ENCODE measurements at regions not wholly inside any gene's neighbourhood (a gene's known extent, or its start where the extent isn't known, plus 50 kb on each side); places are given as distances from the start of the nearest gene placed in this dataset.

- DNase-seq = no peak
Measured at GRCh38 chr14:28052251-28052650, 714.3 kb upstream of the FOXG1 start.

- DNase-seq = no peak
Measured at GRCh38 chr14:28055008-28055407, 711.6 kb upstream of the FOXG1 start.

- no peak for DNase-seq
Measured at GRCh38 chr14:28057359-28058296, 709.0 kb upstream of the FOXG1 start.

- no peak for DNase-seq
Measured at GRCh38 chr14:28059254-28059653, 707.3 kb upstream of the FOXG1 start.

- DNase-seq = no peak
Measured at GRCh38 chr14:28061006-28061405, 705.6 kb upstream of the FOXG1 start.

GRCh38 chr14:28077021-28077420 is 689.6 kb upstream of the FOXG1 start:
- DNase-seq = no peak

GRCh38 chr14:28083389-28083788 is 683.2 kb upstream of the FOXG1 start:
- DNase-seq = no peak

- DNase-seq = no peak
Measured at GRCh38 chr14:28088125-28088524, 678.5 kb upstream of the FOXG1 start.

- no peak for DNase-seq
Measured at GRCh38 chr14:28097585-28097984, 669.0 kb upstream of the FOXG1 start.

- DNase-seq = no peak
Measured at GRCh38 chr14:28098856-28099255, 667.7 kb upstream of the FOXG1 start.

- peak; percentile 44 for DNase-seq
Measured at GRCh38 chr14:28102001-28102400, 664.6 kb upstream of the FOXG1 start.

- DNase-seq = no peak
Measured at GRCh38 chr14:28102814-28103213, 663.8 kb upstream of the FOXG1 start.

GRCh38 chr14:28113311-28113710 is 653.3 kb upstream of the FOXG1 start:
- no peak for DNase-seq

GRCh38 chr14:28116716-28117115 is 649.9 kb upstream of the FOXG1 start:
- DNase-seq = no peak

- DNase-seq = no peak
Measured at GRCh38 chr14:28119849-28120248, 646.7 kb upstream of the FOXG1 start.

- DNase-seq = no peak
Measured at GRCh38 chr14:28120391-28120790, 646.2 kb upstream of the FOXG1 start.

- no peak for DNase-seq
Measured at GRCh38 chr14:28121512-28122297, 644.9 kb upstream of the FOXG1 start.

- no peak for DNase-seq
Measured at GRCh38 chr14:28130610-28131284, 635.8 kb upstream of the FOXG1 start.

GRCh38 chr14:28138341-28138740 is 628.2 kb upstream of the FOXG1 start:
- no peak for DNase-seq

GRCh38 chr14:28141662-28142061 is 624.9 kb upstream of the FOXG1 start:
- DNase-seq = peak; percentile 2

- DNase-seq = peak; percentile 49
Measured at GRCh38 chr14:28142400-28143015, 624.1 kb upstream of the FOXG1 start.

GRCh38 chr14:28143316-28143715 is 623.3 kb upstream of the FOXG1 start:
- DNase-seq = no peak

- DNase-seq = no peak
Measured at GRCh38 chr14:28151926-28152325, 614.7 kb upstream of the FOXG1 start.

Data from DMS53 (cell line).